HCT116 (cell line): ENCODE measurements at regions not wholly inside any gene's neighbourhood (a gene's known extent, or its start where the extent isn't known, plus 50 kb on each side); places are given as distances from the start of the nearest gene placed in this dataset.

Experiments
- ATAC-seq: fragments of 200-7000 bp; cut with Tn5 transposase; 2 replicates; pipeline ENCODE4 v1.9.1; 2020; ENCODE audit warnings: mild to moderate bottlenecking, moderate library complexity
- BruUV-seq: library from RNA; stranded (reverse); fragments of 400-500 nt; replicated peaks from 2 replicates; lab custom pipeline; 2021; lab: Mats Ljungman, UMichigan
- CTCF ChIA-PET: fragments of 300-600 bp; sonication (Branson Sonifier 250); formaldehyde crosslinking; loops from one replicate; lab custom pipeline; 2021; ENCODE audit warnings: antibody characterized with exemption; lab: Charles Lee
- POLR2A ChIA-PET: fragments of 300-600, 350-600 bp; sonication (Branson Sonifier 250); formaldehyde crosslinking; loops from one replicate; lab custom pipeline; 2021; ENCODE audit warnings: antibody characterized with exemption; lab: Charles Lee
- RAD21 ChIA-PET, 2 experiments: fragments of 300-600 bp; sonication (Branson Sonifier 250); formaldehyde crosslinking; loops; one replicate each; lab custom pipeline; 2023; ENCODE audit warnings: low total read pairs in 2 of 2; ENCODE audit not compliant: uncharacterized antibody in 2 of 2, unreplicated experiment in 2 of 2, low non-redundant PET in 1 of 2; lab: Charles Lee
- DNase-seq: peaks from one replicate; pipeline ENCODE4 v3.0.0-alpha.2; 2010; ENCODE audit warnings: low read depth, low spot score
- H2AFZ ChIP-seq: fragments of 200-600 bp; shearing (Covaris generic), sonication (generic); 2 replicates; pipeline ENCODE4 v1.6.1; 2017; ENCODE audit warnings: low read depth, mixed run types, mixed read lengths, antibody characterized with exemption, low read length; ENCODE audit not compliant: poor library complexity, severe bottlenecking
- H3K27ac ChIP-seq: 2 replicates; pipeline ENCODE4 v1.5.1; 2012; ENCODE audit warnings: low read depth, low read length
- H3K27me3 ChIP-seq: fragments of 200-600 bp; sonication (generic); 2 replicates; pipeline ENCODE4 v1.6.1; 2016; ENCODE audit warnings: mixed run types, low read length, mixed read lengths; ENCODE audit not compliant: insufficient read depth
- H3K36me3 ChIP-seq, 2 experiments: fragments of 200-500 bp in 1 of 2; fragments of 200-600 bp in 1 of 2; sonication (Bioruptor generic) in 1 of 2; sonication (generic) in 1 of 2; 2 replicates each; pipeline versions ENCODE4 v1.5.1 to v1.6.1; 2014 to 2016; ENCODE audit warnings: low read length in 2 of 2, inconsistent platforms in 1 of 2, mixed read lengths in 1 of 2, mixed run types in 1 of 2; ENCODE audit not compliant: insufficient read depth in 2 of 2, control insufficient read depth in 1 of 2
- H3K4me1 ChIP-seq, 2 experiments: fragments of 200-600 bp in 1 of 2; sonication (generic) in 1 of 2; 2 replicates each; pipeline versions ENCODE4 v1.5.1 to v1.6.1; 2012 to 2017; ENCODE audit warnings: low read length in 2 of 2, inconsistent platforms in 1 of 2, mild to moderate bottlenecking in 1 of 2, mixed read lengths in 1 of 2, mixed run types in 1 of 2, moderate library complexity in 1 of 2; ENCODE audit not compliant: insufficient read depth in 2 of 2, control insufficient read depth in 1 of 2
- H3K4me2 ChIP-seq: fragments of 200-600 bp; sonication (generic); 2 replicates; pipeline ENCODE4 v1.6.1; 2017; ENCODE audit warnings: mixed run types, low read length, mixed read lengths
- H3K4me3 ChIP-seq, 2 experiments: fragments of 200-600 bp in 1 of 2; sonication (generic) in 1 of 2; replicated peaks in 1 of 2; 2 replicates each; pipeline ENCODE4 v1.5.1; 2011 to 2016; ENCODE audit warnings: low read length in 2 of 2, control low read depth in 1 of 2, low read depth in 1 of 2, mild to moderate bottlenecking in 1 of 2, mixed read lengths in 1 of 2, mixed run types in 1 of 2
- H3K79me2 ChIP-seq: fragments of 200-600 bp; sonication (generic); 2 replicates; pipeline ENCODE4 v1.6.1; 2017; ENCODE audit warnings: mild to moderate bottlenecking, mixed run types, low read length, moderate library complexity, mixed read lengths; ENCODE audit not compliant: insufficient read depth
- H3K9ac ChIP-seq: fragments of 200-600 bp; sonication (generic); 2 replicates; pipeline ENCODE4 v1.6.1; 2016; ENCODE audit warnings: low read length, mixed read lengths
- H3K9me2 ChIP-seq: fragments of 200-600 bp; sonication (generic), shearing (Covaris generic); 2 replicates; pipeline ENCODE4 v1.6.1; 2017; ENCODE audit warnings: mixed run types, mild to moderate bottlenecking, moderate library complexity; ENCODE audit not compliant: insufficient read depth
- H3K9me3 ChIP-seq, 2 experiments: fragments of 200-500 bp in 1 of 2; fragments of 200-600 bp in 1 of 2; sonication (Bioruptor generic) in 1 of 2; sonication (generic) in 1 of 2; 2 replicates each; pipeline ENCODE4 v1.6.1; 2014 to 2017; ENCODE audit warnings: low read length in 2 of 2, mixed read lengths in 2 of 2, inconsistent platforms in 1 of 2, low read depth in 1 of 2, mild to moderate bottlenecking in 1 of 2, mixed run types in 1 of 2, moderate library complexity in 1 of 2; ENCODE audit not compliant: control insufficient read depth in 1 of 2, insufficient read depth in 1 of 2
- H4K20me1 ChIP-seq: fragments of 200-600 bp; sonication (generic), shearing (Covaris generic); 2 replicates; pipeline ENCODE4 v1.6.1; 2017; ENCODE audit warnings: mixed run types, mild to moderate bottlenecking, moderate library complexity; ENCODE audit not compliant: insufficient read depth
- EGR1 ChIP-seq: IDR thresholded peaks from 2 replicates; pipeline ENCODE4 v1.6.1; 2012; ENCODE audit warnings: low read depth
- EZH2 ChIP-seq: fragments of 200-600 bp; sonication (generic); IDR thresholded peaks from 2 replicates; pipeline ENCODE4 v1.6.1; 2017; ENCODE audit warnings: antibody characterized with exemption, mixed run types
- JUND ChIP-seq: IDR thresholded peaks from 2 replicates; pipeline ENCODE4 v1.6.1; 2012
- POLR2AphosphoS5 ChIP-seq: IDR thresholded peaks from 2 replicates; pipeline ENCODE4 v1.6.1; 2011; ENCODE audit warnings: mild to moderate bottlenecking, low read depth, low read length, moderate library complexity
- RAD21 ChIP-seq: IDR thresholded peaks from 2 replicates; pipeline ENCODE4 v1.6.1; 2012; ENCODE audit warnings: low read depth, mild to moderate bottlenecking
- SIN3A ChIP-seq: IDR thresholded peaks from 2 replicates; pipeline ENCODE4 v1.6.1; 2012; ENCODE audit warnings: low read depth
- SRF ChIP-seq: IDR thresholded peaks from 2 replicates; pipeline ENCODE4 v1.6.1; 2012; ENCODE audit warnings: low read depth
- YY1 ChIP-seq: IDR thresholded peaks from 2 replicates; pipeline ENCODE4 v1.6.1; 2011; ENCODE audit warnings: low read length, low read depth, moderate library complexity, mild to moderate bottlenecking; ENCODE audit not compliant: insufficient replicate concordance; ENCODE audit errors: extremely low read depth
- intact Hi-C: fragments of 100-400 bp; cut with micrococcal nuclease; formaldehyde crosslinking; loops from 2 replicates; pipeline ENCODE4 v1.10.0; 2022

DNA sequence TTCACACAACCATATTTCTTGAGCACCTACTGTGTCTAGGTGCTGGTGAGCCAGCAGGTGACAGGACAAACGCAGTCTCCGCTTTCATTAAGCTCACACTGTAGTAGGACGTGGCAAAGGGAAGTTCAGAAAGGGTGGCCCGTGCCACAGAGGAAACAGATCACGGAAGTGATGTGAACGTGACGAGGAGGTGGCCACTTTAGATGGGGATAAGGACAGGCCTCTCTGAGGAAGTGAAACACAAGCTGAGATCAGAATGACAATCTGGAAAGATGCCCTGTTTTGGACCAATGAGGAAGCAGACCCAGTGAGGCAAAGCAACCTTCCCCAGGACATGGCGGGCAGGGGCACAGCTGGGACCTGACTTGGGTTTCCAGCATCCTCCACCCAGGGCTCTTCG is 127.4 kb upstream of the PRMT8 start:
- Histone ChIP-seq H3K36me3 (no peaks in the 10 kb centered on the region), H2AFZ (no peak overlapping the region), H3K9me2 (no peaks in the 10 kb centered on the region), H3K4me3 (no peak overlapping the region), H3K27me3 (no peaks in the 10 kb centered on the region), H3K9me3 (no peaks in the 10 kb centered on the region), H3K4me1 (peaks cover 0 to 3% of the 10 kb centered on the region in 2 experiments; a peak in 1 of 4 replicates), H4K20me1 (no peaks in the 10 kb centered on the region), H3K27ac (no peak overlapping the region), H3K9ac (no peak overlapping the region), H3K79me2 (no peaks in the 10 kb centered on the region), H3K4me2 (no peak overlapping the region)
- BruUV-seq: no TSS peak
- ATAC-seq (no peak), DNase-seq (no peak)
- intact Hi-C loops: no loop called here
- CTCF ChIA-PET: no interaction called here
- POLR2A ChIA-PET: no interaction called here
- RAD21 ChIA-PET: interaction anchor here in 1 of 2 experiments (0.6 kb wide), 1 partner anchor 18 kb away, joined by 3 read pairs; no protein-coding TSS in a partner anchor
- no peak for TF ChIP-seq SRF
- no peak for TF ChIP-seq POLR2AphosphoS5
- TF ChIP-seq SIN3A: no peak

- intact Hi-C loops: no loop called here
- ChIA-PET RAD21 (no interaction called here), CTCF (no interaction called here), POLR2A (no interaction called here)
- Histone ChIP-seq H3K36me3 (no peaks in the 10 kb centered on the region), H4K20me1 (no peaks in the 10 kb centered on the region), H3K9ac (no peak overlapping the region), H3K79me2 (no peaks in the 10 kb centered on the region), H3K4me1 (peaks cover 0 to 3% of the 10 kb centered on the region in 2 experiments; a peak in 1 of 4 replicates), H2AFZ (no peak overlapping the region), H3K9me2 (no peaks in the 10 kb centered on the region), H3K4me3 (no peak overlapping the region), H3K27ac (no peak overlapping the region), H3K4me2 (no peak overlapping the region), H3K9me3 (no peaks in the 10 kb centered on the region), H3K27me3 (no peaks in the 10 kb centered on the region)
- no TSS peak for BruUV-seq
- ATAC-seq: no peak
- TF ChIP-seq JUND (no peak), EGR1 (no peak), YY1 (no peak), EZH2 (no peak), RAD21 (no peak), POLR2AphosphoS5 (no peak)
- DNase-seq: no peak
Measured at GRCh38 chr12:3364226-3364625, 126.8 kb upstream of the PRMT8 start.
